GM12878 (cell line): ENCODE measurements at regions not wholly inside any gene's neighbourhood (a gene's known extent, or its start where the extent isn't known, plus 50 kb on each side); places are given as distances from the start of the nearest gene placed in this dataset.

ENCODE experiments used
- ATAC-seq: fragments of 200-7000 bp; cut with Tn5 transposase; 3 replicates; pipeline ENCODE4 v1.9.1; 2020; ENCODE audit warnings: mild to moderate bottlenecking, moderate library complexity
- BruUV-seq: library from RNA; stranded (reverse); fragments of 400-500 nt; replicated peaks from 2 replicates; lab custom pipeline; 2021; lab: Mats Ljungman, UMichigan
- CTCF ChIA-PET: fragments of 300-600 bp; sonication (Branson Sonifier 250); formaldehyde crosslinking; extraction: SDS; loops from one replicate; lab custom pipeline; 2021; ENCODE audit warnings: inconsistent platforms; lab: Yijun Ruan, JAX
- POLR2A ChIA-PET: fragments of 350-600 bp; formaldehyde crosslinking; extraction: SDS; loops from one replicate; lab custom pipeline; 2021; ENCODE audit warnings: inconsistent platforms; lab: Charles Lee
- RAD21 ChIA-PET: fragments of 300-600 bp; sonication (Branson Sonifier 250); formaldehyde crosslinking; loops from one replicate; lab custom pipeline; 2023; ENCODE audit warnings: antibody characterized with exemption; ENCODE audit not compliant: unreplicated experiment; lab: Charles Lee
- SMC1A ChIA-PET: fragments of 300-600 bp; sonication (Branson Sonifier 250); formaldehyde crosslinking; loops from one replicate; lab custom pipeline; 2023; ENCODE audit not compliant: unreplicated experiment, uncharacterized antibody; lab: Charles Lee
- DNase-seq: peaks from one replicate; pipeline ENCODE4 v3.0.0-alpha.2; 2011; ENCODE audit warnings: low read depth, low spot score
- FAIRE-seq: peaks from 3 replicates; lab custom pipeline; 2011; peaks lifted over from hg19 to GRCh38; lab: Jason Lieb, UNC
- H2AFZ ChIP-seq: 2 replicates; pipeline ENCODE4 v1.6.0; 2011; ENCODE audit warnings: low read depth, low read length, control low read depth; ENCODE audit not compliant: control insufficient read depth
- H3K27ac ChIP-seq: 2 replicates; pipeline ENCODE4 v1.5.1; 2011; ENCODE audit warnings: control low read depth; ENCODE audit not compliant: control insufficient read depth, insufficient read depth
- H3K27me3 ChIP-seq, 2 experiments: replicated peaks in 1 of 2; 2 replicates each; pipeline versions ENCODE4 v1.6.0 to v1.6.1; 2011; ENCODE audit warnings: low read length in 1 of 2; ENCODE audit not compliant: control insufficient read depth in 2 of 2, insufficient read depth in 2 of 2
- H3K36me3 ChIP-seq, 2 experiments: 2 replicates each; pipeline ENCODE4 v1.5.1; 2011; ENCODE audit warnings: low read length in 1 of 2; ENCODE audit not compliant: control insufficient read depth in 2 of 2, insufficient read depth in 2 of 2
- H3K4me1 ChIP-seq: 2 replicates; pipeline ENCODE4 v1.6.1; 2011; ENCODE audit warnings: mild to moderate bottlenecking, low read length, moderate library complexity, mixed read lengths; ENCODE audit not compliant: control insufficient read depth, insufficient read depth
- H3K4me2 ChIP-seq: 2 replicates; pipeline ENCODE4 v1.6.0; 2011; ENCODE audit warnings: control low read depth; ENCODE audit not compliant: control insufficient read depth, insufficient read depth
- H3K4me3 ChIP-seq: fragments of 200-600 bp; sonication (generic); 2 replicates; pipeline ENCODE4 v1.5.1; 2016
- H3K79me2 ChIP-seq: 2 replicates; pipeline ENCODE4 v1.6.0; 2011; ENCODE audit warnings: low read length; ENCODE audit not compliant: control insufficient read depth, insufficient read depth
- H3K9ac ChIP-seq: 2 replicates; pipeline ENCODE4 v1.8.0; 2011; ENCODE audit warnings: low read length, control low read depth, mixed read lengths; ENCODE audit not compliant: control insufficient read depth, insufficient read depth
- H3K9me3 ChIP-seq: replicated peaks from 3 replicates; pipeline ENCODE4 v1.5.1; 2011; ENCODE audit warnings: mild to moderate bottlenecking, low read length; ENCODE audit not compliant: control insufficient read depth, insufficient read depth
- H4K20me1 ChIP-seq: 2 replicates; pipeline ENCODE4 v1.6.0; 2011; ENCODE audit not compliant: control insufficient read depth, insufficient read depth
- EP300 ChIP-seq, 2 experiments: fragments of 150-350 bp in 1 of 2; IDR thresholded peaks; 2 replicates each; pipeline ENCODE4 v1.6.1; 2011 to 2012; ENCODE audit warnings: low read depth in 2 of 2, low read length in 2 of 2, borderline replicate concordance in 1 of 2, improper control_type of control experiment in 1 of 2, inconsistent platforms in 1 of 2; ENCODE audit not compliant: control insufficient read depth in 1 of 2
- GATAD2B ChIP-seq: fragments of 450-650 bp; conservative IDR thresholded peaks from 2 replicates; pipeline ENCODE4 v1.6.1; 2017; ENCODE audit warnings: low read depth, mild to moderate bottlenecking, moderate library complexity
- RELA ChIP-seq: fragments of 450-650 bp; IDR thresholded peaks from 2 replicates; pipeline ENCODE4 v1.8.0; 2014; ENCODE audit warnings: borderline replicate concordance; ENCODE audit not compliant: partially characterized antibody
- RFX5 ChIP-seq: IDR thresholded peaks from 2 replicates; pipeline ENCODE4 v1.6.1; 2011; ENCODE audit warnings: low read depth, low read length, improper control_type of control experiment
- RUNX3 ChIP-seq: IDR thresholded peaks from 2 replicates; pipeline ENCODE4 v1.6.1; 2012; ENCODE audit warnings: low read length, inconsistent platforms
- SRF ChIP-seq, 2 experiments: IDR thresholded peaks; 2 replicates each; pipeline ENCODE4 v1.6.1; 2011; ENCODE audit warnings: low read depth in 2 of 2, low read length in 2 of 2, mild to moderate bottlenecking in 1 of 2, moderate library complexity in 1 of 2
- SUPT20H ChIP-seq: IDR thresholded peaks from 2 replicates; pipeline ENCODE4 v1.6.1; 2011; ENCODE audit warnings: low read depth, mild to moderate bottlenecking, low read length, moderate library complexity, borderline replicate concordance; ENCODE audit not compliant: control insufficient read depth
- TBL1XR1 ChIP-seq: IDR thresholded peaks from 2 replicates; pipeline ENCODE4 v1.6.1; 2012; ENCODE audit warnings: low read depth, low read length, improper control_type of control experiment
- ZSCAN29 ChIP-seq: fragments of 450-650 bp; IDR thresholded peaks from 2 replicates; pipeline ENCODE4 v1.6.1; 2017; ENCODE audit warnings: mild to moderate bottlenecking, moderate library complexity
- WGBS: methylation state at CpG from one replicate; pipeline ENCODE4 v1.1.6; 2016; ENCODE audit warnings: low lambda C conversion rate; ENCODE audit not compliant: insufficient replicate concordance, insufficient coverage; ENCODE audit errors: missing lambda C conversion rate; 5-methylcytosine and 5-hydroxymethylcytosine counted together
- in situ Hi-C: fragments of 300-500 bp; cut with MboI; formaldehyde crosslinking; loops from 9 replicates; pipeline ENCODE4 v1.14.3; 2018; ENCODE audit warnings: mixed read lengths
- intact Hi-C: fragments of 100-400 bp; cut with micrococcal nuclease; formaldehyde crosslinking; loops from one replicate; pipeline ENCODE4 v1.14.2; 2022; ENCODE audit not compliant: unreplicated experiment
- TF ChIP-seq, protein P1 (sequence below): fragments of 450-650 bp; IDR thresholded peaks from 2 replicates; pipeline ENCODE4 v1.6.1; 2017; ENCODE audit warnings: antibody characterized with exemption, mild to moderate bottlenecking, moderate library complexity

DNA sequence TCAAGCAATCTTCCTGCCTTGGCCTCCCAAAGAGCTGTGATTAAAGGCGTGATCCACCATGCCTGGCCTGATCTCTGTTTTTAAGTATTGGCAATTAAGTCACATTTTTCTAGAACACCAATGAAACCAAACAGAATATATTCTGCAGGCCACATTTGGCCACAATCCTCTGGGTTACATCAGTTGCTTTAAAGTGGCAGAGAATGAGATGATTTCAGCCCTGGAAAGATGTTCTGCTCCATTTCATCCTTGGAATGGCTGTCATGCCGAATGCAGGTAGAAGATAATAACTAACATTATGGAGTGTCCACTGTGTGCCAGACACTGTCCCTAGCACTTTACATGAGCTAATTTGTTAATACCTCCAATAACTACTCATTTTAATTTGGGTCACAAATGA lies 154.4 kb downstream of the PTPN11 start:
- Histone ChIP-seq H3K36me3 (no peaks in the 10 kb centered on the region), H3K4me2 (no peak overlapping the region), H4K20me1 (no peaks in the 10 kb centered on the region; the same call in 1 of the 2 replicates), H3K27me3 (peaks cover 2 to 6% of the 10 kb centered on the region in 2 experiments; a peak in 3 of 4 replicates), H3K27ac (no peak overlapping the region), H3K79me2 (no peaks in the 10 kb centered on the region), H3K9me3 (no peaks in the 10 kb centered on the region), H3K4me1 (no peaks in the 10 kb centered on the region), H3K9ac (no peak overlapping the region), H2AFZ (no peak overlapping the region), H3K4me3 (no peak overlapping the region)
- TF ChIP-seq RFX5: no peak
- no peak for TF ChIP-seq EP300 (IDR thresholded peaks at IDR 0.05; ENCODE audit: borderline replicate concordance in 1 of 2, control insufficient read depth in 1 of 2, low read depth in 2 of 2, low read length in 2 of 2)
- TF ChIP-seq TBL1XR1: no peak
- TF ChIP-seq RELA: no peak
- no peak for TF ChIP-seq SRF (IDR thresholded peaks at IDR 0.05; ENCODE audit: low read depth in 2 of 2, low read length in 2 of 2)
- TF ChIP-seq SUPT20H: no peak
- TF ChIP-seq ZSCAN29: no peak
- TF ChIP-seq GATAD2B: no peak
- TF ChIP-seq, protein P1, sequence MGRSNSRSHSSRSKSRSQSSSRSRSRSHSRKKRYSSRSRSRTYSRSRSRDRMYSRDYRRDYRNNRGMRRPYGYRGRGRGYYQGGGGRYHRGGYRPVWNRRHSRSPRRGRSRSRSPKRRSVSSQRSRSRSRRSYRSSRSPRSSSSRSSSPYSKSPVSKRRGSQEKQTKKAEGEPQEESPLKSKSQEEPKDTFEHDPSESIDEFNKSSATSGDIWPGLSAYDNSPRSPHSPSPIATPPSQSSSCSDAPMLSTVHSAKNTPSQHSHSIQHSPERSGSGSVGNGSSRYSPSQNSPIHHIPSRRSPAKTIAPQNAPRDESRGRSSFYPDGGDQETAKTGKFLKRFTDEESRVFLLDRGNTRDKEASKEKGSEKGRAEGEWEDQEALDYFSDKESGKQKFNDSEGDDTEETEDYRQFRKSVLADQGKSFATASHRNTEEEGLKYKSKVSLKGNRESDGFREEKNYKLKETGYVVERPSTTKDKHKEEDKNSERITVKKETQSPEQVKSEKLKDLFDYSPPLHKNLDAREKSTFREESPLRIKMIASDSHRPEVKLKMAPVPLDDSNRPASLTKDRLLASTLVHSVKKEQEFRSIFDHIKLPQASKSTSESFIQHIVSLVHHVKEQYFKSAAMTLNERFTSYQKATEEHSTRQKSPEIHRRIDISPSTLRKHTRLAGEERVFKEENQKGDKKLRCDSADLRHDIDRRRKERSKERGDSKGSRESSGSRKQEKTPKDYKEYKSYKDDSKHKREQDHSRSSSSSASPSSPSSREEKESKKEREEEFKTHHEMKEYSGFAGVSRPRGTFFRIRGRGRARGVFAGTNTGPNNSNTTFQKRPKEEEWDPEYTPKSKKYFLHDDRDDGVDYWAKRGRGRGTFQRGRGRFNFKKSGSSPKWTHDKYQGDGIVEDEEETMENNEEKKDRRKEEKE: no peak
- TF ChIP-seq RUNX3: no peak
- POLR2A ChIA-PET: no interaction called here
- in situ Hi-C loops (no loop called here), intact Hi-C loops (no loop called here)
- BruUV-seq: no TSS peak
- 35% methylated on average over 2 of the region's 2 CpGs for WGBS
- no peak for DNase-seq
- SMC1A ChIA-PET: no interaction called here
- no peak for FAIRE-seq
- RAD21 ChIA-PET: no interaction called here
- CTCF ChIA-PET: no interaction called here
- no peak for ATAC-seq
